Tibial nerve (tissue), 3 donors: ENCODE measurements at regions not wholly inside any gene's neighbourhood (a gene's known extent, or its start where the extent isn't known, plus 50 kb on each side); places are given as distances from the start of the nearest gene placed in this dataset.

Experiments
- EP300 ChIP-seq, 2 donors: sonication (generic); formaldehyde crosslinking; IDR thresholded peaks; one replicate each; pipeline ENCODE4 v1.6.1; 2017; ENCODE audit warnings: antibody characterized with exemption in 2 of 2, mild to moderate bottlenecking in 1 of 2
- POLR2A ChIP-seq, 2 donors: fragments of 450-650 bp; IDR thresholded peaks; one replicate each; pipeline ENCODE4 v1.6.1; 2017; ENCODE audit warnings: antibody characterized with exemption in 2 of 2, mild to moderate bottlenecking in 2 of 2, moderate library complexity in 2 of 2

DNA sequence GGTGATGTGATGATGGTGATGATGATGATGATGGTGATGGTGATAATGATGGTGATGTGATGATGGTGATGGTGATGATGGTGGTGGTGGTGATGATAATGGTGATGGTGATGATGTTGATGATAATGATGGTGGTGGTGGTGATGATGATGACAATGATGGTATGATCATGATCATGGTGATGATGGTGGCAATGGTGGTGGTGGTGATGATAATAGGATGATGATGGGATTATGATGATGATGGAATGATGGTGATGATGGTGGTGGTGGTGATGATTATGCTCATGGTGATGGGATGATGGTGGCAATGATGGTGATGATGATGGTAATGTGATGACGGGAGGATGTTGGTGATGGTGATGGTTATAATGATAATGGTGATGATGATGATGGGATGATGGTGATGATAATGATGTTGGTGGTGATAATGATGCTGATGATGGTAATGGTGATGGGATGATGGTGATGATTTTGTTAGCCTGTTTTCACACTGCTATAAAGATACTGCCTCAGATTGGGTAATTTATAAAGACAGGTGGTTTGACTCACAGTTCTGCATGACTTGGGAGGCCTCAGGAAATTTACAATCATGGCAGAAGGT, 314.8 kb upstream of the SFSWAP start:
- TF ChIP-seq EP300 (IDR thresholded peaks at IDR 0.05) = no peak
- TF ChIP-seq POLR2A (IDR thresholded peaks at IDR 0.05) = no peak
